ENCODE measurements at regions not wholly inside any gene's neighbourhood (a gene's known extent, or its start where the extent isn't known, plus 50 kb on each side); places are given as distances from the start of the nearest gene placed in this dataset.

DNA sequence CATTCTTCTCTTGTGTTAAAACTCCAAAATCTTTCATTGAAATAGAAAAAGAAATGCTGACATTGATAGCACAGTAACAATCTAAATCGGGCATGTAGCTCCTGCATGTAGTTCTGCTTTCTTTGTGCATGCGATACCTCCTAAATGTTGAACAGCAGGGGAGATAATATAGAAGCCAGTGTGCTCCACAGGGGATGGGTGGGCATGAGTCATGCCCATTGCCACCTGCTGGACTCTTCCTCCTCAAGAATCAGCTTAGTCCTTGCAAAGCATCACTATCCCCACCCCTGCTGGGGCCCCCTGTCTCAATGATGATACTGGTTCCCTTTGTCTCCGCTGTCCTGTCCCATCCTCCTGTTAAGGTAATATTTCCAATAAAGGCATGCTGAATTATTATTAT is 203.0 kb downstream of the RWDD3 start:
- TF ChIP-seq, protein P1, sequence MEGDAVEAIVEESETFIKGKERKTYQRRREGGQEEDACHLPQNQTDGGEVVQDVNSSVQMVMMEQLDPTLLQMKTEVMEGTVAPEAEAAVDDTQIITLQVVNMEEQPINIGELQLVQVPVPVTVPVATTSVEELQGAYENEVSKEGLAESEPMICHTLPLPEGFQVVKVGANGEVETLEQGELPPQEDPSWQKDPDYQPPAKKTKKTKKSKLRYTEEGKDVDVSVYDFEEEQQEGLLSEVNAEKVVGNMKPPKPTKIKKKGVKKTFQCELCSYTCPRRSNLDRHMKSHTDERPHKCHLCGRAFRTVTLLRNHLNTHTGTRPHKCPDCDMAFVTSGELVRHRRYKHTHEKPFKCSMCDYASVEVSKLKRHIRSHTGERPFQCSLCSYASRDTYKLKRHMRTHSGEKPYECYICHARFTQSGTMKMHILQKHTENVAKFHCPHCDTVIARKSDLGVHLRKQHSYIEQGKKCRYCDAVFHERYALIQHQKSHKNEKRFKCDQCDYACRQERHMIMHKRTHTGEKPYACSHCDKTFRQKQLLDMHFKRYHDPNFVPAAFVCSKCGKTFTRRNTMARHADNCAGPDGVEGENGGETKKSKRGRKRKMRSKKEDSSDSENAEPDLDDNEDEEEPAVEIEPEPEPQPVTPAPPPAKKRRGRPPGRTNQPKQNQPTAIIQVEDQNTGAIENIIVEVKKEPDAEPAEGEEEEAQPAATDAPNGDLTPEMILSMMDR (IDR thresholded peaks at IDR 0.05) = no peak
- no peak for TF ChIP-seq POLR2A (IDR thresholded peaks at IDR 0.05)
